Endothelial cell (in vitro differentiated cells): ENCODE measurements at regions not wholly inside any gene's neighbourhood (a gene's known extent, or its start where the extent isn't known, plus 50 kb on each side); places are given as distances from the start of the nearest gene placed in this dataset.

Experiments used
- DNase-seq: peaks from one replicate; pipeline ENCODE4 v3.0.0; 2021; ENCODE audit warnings: low spot score
- H3K27ac Mint-ChIP-seq: one replicate; pipeline ENCODE4 v1.8.0; 2021; ENCODE audit warnings: mixed read lengths, inconsistent platforms; ENCODE audit not compliant: unreplicated experiment
- H3K27me3 Mint-ChIP-seq: one replicate; pipeline ENCODE4 v1.8.0; 2021; ENCODE audit warnings: mild to moderate bottlenecking, moderate library complexity, mixed read lengths, inconsistent platforms; ENCODE audit not compliant: unreplicated experiment
- H3K36me3 Mint-ChIP-seq: one replicate; pipeline ENCODE4 v1.8.0; 2021; ENCODE audit warnings: mild to moderate bottlenecking, low read depth, mixed read lengths, inconsistent platforms; ENCODE audit not compliant: unreplicated experiment
- H3K4me1 Mint-ChIP-seq: one replicate; pipeline ENCODE4 v1.8.0; 2021; ENCODE audit warnings: mild to moderate bottlenecking, mixed read lengths, inconsistent platforms; ENCODE audit not compliant: unreplicated experiment
- H3K4me3 Mint-ChIP-seq: one replicate; pipeline ENCODE4 v1.8.0; 2021; ENCODE audit warnings: mild to moderate bottlenecking, mixed read lengths, inconsistent platforms; ENCODE audit not compliant: unreplicated experiment
- H3K9me3 Mint-ChIP-seq: one replicate; pipeline ENCODE4 v1.8.0; 2021; ENCODE audit warnings: mixed read lengths, inconsistent platforms; ENCODE audit not compliant: unreplicated experiment
- CTCF ChIP-seq: fragments of 200-600 bp; sonication (generic); IDR thresholded peaks from one replicate; pipeline ENCODE4 v1.5.0; 2021; ENCODE audit warnings: antibody characterized with exemption; ENCODE audit not compliant: unreplicated experiment

DNA sequence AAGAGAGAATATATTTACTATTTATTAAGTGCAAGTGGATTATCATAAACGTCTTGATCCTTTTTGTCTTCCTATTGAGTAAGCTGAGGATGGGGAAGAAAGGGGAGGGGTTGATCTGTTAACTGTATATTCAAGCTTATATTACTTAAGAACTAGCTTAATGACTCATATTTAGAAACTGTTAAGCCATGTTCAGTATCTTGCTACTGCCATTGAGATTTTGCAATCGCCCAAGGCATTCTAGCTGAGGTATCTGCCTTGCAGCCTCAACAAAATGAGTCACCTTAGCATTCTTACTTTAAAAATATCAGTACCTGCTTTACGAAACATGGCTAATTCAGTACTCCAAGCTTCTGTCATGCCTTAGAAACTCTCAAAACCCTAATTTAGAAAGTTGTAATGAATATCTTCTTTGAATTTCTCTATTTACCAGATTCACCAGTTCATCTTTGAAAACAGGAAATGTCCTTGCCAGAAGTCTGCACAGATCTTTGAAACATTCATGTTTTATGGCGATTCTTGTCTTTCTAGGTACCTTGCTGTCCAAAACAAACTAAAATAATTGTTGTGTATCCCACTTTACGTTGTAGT is 76.1 kb downstream of the ALG10B start:
- no peaks in the 10 kb centered on the region for H3K4me1 Mint-ChIP-seq
- TF ChIP-seq CTCF = no peak
- H3K36me3 Mint-ChIP-seq = no peaks in the 10 kb centered on the region

DNA sequence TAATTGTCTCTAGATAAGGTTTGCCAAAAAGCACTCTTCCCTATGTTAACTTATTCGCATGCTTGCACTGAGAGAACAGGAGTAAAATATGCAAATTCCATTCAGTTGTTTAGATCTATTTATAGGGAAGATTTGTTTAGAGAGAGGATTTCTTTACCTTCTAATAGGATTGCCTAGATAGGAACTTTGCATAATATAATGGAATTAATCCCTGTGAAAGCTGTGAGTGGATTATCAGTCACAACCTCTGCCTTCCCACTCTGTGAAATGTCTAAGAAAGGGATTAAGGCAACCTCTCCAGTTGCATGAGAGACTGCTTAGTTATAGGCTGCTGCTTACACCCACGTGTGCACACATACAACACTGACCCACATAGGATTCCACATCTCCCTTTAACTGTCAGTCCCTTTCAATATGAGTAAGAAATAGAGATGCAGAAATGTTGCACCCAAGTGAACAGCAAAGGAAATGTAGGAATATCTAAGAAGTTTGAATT is 83.2 kb downstream of the ALG10B start:
- no peak for TF ChIP-seq CTCF
- no peak overlapping the region for H3K27ac Mint-ChIP-seq
- H3K4me3 Mint-ChIP-seq = no peak overlapping the region
- H3K27me3 Mint-ChIP-seq = peaks cover 2% of the 10 kb centered on the region
- DNase-seq = no peak
- no peaks in the 10 kb centered on the region for H3K9me3 Mint-ChIP-seq
- H3K4me1 Mint-ChIP-seq = no peaks in the 10 kb centered on the region
- no peaks in the 10 kb centered on the region for H3K36me3 Mint-ChIP-seq

More for the DNA sequence above, 76.1 kb downstream of the ALG10B start:
- Mint-ChIP-seq H3K27ac (no peak overlapping the region), H3K9me3 (no peaks in the 10 kb centered on the region), H3K27me3 (no peaks in the 10 kb centered on the region), H3K4me3 (no peak overlapping the region)
- DNase-seq = no peak

DNA sequence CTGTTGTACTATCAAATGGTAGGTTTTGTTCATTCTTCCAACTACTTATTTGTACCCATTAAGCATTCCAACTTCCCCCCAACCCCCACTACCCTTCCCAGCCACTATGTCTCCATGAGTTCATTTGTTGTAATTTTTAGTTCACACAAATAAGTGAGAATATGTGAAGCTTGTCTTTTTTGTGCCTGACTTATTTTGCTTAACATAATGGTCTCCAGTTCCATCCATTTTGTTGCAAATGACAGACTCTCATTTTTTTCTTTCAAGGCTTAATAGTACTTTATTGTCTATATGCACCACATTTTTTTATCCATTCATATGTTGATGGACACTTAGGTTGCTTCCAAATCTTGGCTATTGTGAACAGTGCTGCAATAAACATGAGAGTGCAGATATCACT is 86.2 kb downstream of the ALG10B start:
- Mint-ChIP-seq H3K4me3 (no peak overlapping the region), H3K27me3 (peaks cover 3% of the 10 kb centered on the region), H3K36me3 (no peaks in the 10 kb centered on the region), H3K4me1 (no peaks in the 10 kb centered on the region), H3K27ac (no peak overlapping the region), H3K9me3 (peaks cover 17% of the 10 kb centered on the region)
- no peak for DNase-seq
- no peak for TF ChIP-seq CTCF

DNA sequence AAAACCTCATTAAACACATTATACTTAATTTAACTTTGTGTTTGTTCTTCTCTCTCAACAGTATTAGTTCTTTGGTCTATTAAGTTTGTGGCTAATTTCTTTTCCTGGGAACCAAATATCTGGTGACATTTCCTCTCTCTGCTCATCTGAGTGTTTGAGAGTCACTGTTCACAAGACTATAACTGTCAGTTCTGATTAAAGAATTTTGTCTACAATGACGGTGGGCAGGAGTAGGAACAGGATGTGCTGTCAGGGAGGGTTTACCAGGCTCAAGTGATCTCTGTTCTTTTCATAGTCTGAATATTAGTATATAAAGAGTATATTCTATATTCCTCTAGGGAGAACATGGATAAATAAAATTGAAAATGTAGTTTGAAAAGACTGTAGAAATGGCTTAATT is 92.9 kb downstream of the ALG10B start:
- Mint-ChIP-seq H3K9me3 (peaks cover 17% of the 10 kb centered on the region), H3K4me1 (no peaks in the 10 kb centered on the region), H3K36me3 (no peaks in the 10 kb centered on the region), H3K27me3 (peaks cover 3% of the 10 kb centered on the region), H3K27ac (no peak overlapping the region), H3K4me3 (no peak overlapping the region)
- TF ChIP-seq CTCF = no peak
- DNase-seq = no peak

DNA sequence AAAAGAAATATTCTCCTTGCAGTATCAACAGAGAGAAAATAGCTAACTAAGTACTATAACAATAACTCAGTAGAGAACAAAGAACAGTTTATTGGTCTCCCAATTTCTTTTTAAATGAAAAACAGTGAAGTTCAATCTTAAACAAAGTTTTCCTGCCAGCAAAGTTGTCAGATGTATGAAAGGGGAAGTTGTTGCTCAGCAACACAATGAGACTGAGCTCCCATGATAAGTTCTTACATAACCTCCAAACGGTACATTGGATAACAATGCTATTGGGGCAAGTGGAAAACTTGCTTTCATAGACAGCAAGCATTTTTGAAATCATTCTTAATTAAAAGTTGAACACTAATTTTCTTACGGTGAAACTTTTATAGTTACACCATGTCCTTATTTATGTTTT is 94.9 kb downstream of the ALG10B start:
- TF ChIP-seq CTCF = no peak
- peaks cover 3% of the 10 kb centered on the region for H3K27me3 Mint-ChIP-seq
- no peak for DNase-seq
- peaks cover 11% of the 10 kb centered on the region for H3K9me3 Mint-ChIP-seq
- H3K4me3 Mint-ChIP-seq = no peak overlapping the region
- H3K36me3 Mint-ChIP-seq = no peaks in the 10 kb centered on the region
- H3K4me1 Mint-ChIP-seq = no peaks in the 10 kb centered on the region
- no peak overlapping the region for H3K27ac Mint-ChIP-seq
